ENCODE measurements at regions not wholly inside any gene's neighbourhood (a gene's known extent, or its start where the extent isn't known, plus 50 kb on each side); places are given as distances from the start of the nearest gene placed in this dataset.

GRCh38 chr10:118445535-118445934 lies 103.4 kb upstream of the FAM204A start:
- TF ChIP-seq, protein P1, sequence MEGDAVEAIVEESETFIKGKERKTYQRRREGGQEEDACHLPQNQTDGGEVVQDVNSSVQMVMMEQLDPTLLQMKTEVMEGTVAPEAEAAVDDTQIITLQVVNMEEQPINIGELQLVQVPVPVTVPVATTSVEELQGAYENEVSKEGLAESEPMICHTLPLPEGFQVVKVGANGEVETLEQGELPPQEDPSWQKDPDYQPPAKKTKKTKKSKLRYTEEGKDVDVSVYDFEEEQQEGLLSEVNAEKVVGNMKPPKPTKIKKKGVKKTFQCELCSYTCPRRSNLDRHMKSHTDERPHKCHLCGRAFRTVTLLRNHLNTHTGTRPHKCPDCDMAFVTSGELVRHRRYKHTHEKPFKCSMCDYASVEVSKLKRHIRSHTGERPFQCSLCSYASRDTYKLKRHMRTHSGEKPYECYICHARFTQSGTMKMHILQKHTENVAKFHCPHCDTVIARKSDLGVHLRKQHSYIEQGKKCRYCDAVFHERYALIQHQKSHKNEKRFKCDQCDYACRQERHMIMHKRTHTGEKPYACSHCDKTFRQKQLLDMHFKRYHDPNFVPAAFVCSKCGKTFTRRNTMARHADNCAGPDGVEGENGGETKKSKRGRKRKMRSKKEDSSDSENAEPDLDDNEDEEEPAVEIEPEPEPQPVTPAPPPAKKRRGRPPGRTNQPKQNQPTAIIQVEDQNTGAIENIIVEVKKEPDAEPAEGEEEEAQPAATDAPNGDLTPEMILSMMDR (IDR thresholded peaks at IDR 0.05), result no peak
- TF ChIP-seq POLR2A (IDR thresholded peaks at IDR 0.05) (no peak), POLR2AphosphoS5 (IDR thresholded peaks at IDR 0.05) (no peak)

Measured in prostate gland (tissue), 2 donors.